K562 (cell line): ENCODE measurements at regions not wholly inside any gene's neighbourhood (a gene's known extent, or its start where the extent isn't known, plus 50 kb on each side); places are given as distances from the start of the nearest gene placed in this dataset.

Experiments used
- ATAC-seq: fragments of 200-7000 bp; cut with Tn5 transposase; 3 replicates; pipeline ENCODE4 v1.9.1; 2020; ENCODE audit warnings: moderate library complexity
- BruUV-seq: library from RNA; stranded (reverse); fragments of 400-500 nt; replicated peaks from 2 replicates; lab custom pipeline; 2021; lab: Mats Ljungman, UMichigan
- CTCF ChIA-PET: fragments of 300-600 bp; formaldehyde crosslinking; extraction: SDS; loops from one replicate; lab custom pipeline; 2021; ENCODE audit warnings: low intra/inter-chr PET ratio; lab: Yijun Ruan, JAX
- POLR2A ChIA-PET: fragments of 300-600, 350-650 bp; sonication (Branson Sonifier 250); formaldehyde crosslinking; extraction: SDS; loops from one replicate; lab custom pipeline; 2021; ENCODE audit warnings: antibody characterized with exemption, inconsistent platforms; lab: Yijun Ruan, JAX
- DNase-seq, 4 experiments: peaks; one replicate each; pipeline versions ENCODE4 v3.0.0 to v3.0.0-alpha.2; 2011 to 2018; ENCODE audit warnings: low spot score in 3 of 4, mixed read lengths in 3 of 4; ENCODE audit errors: extremely low read depth in 1 of 4
- FAIRE-seq: peaks from 2 replicates; lab custom pipeline; 2011; peaks lifted over from hg19 to GRCh38; lab: Jason Lieb, UNC
- H2AFZ ChIP-seq: 2 replicates; pipeline ENCODE4 v1.6.0; 2011; ENCODE audit warnings: low read depth, low read length, control low read depth, inconsistent platforms
- H3K27ac ChIP-seq: fragments of 200-600 bp; 3 replicates; pipeline ENCODE4 v1.8.0; 2011; ENCODE audit warnings: low read depth, mild to moderate bottlenecking, control low read depth, inconsistent platforms, low read length, moderate library complexity, mixed read lengths; ENCODE audit errors: extremely low read depth
- H3K27me3 ChIP-seq, 2 experiments: fragments of 300-600 bp in 1 of 2; 2 replicates in 1 of 2; 3 replicates in 1 of 2; pipeline versions ENCODE4 v1.6.0 to v1.8.0; 2011; ENCODE audit warnings: inconsistent platforms in 2 of 2, low read length in 2 of 2, mild to moderate bottlenecking in 1 of 2, mixed read lengths in 1 of 2, moderate library complexity in 1 of 2; ENCODE audit not compliant: control insufficient read depth in 2 of 2, insufficient read depth in 2 of 2
- H3K36me3 ChIP-seq: fragments of 300-600 bp; 3 replicates; pipeline ENCODE4 v1.8.0; 2011; ENCODE audit warnings: mild to moderate bottlenecking, low read length, inconsistent platforms; ENCODE audit not compliant: control insufficient read depth, insufficient read depth
- H3K4me1 ChIP-seq, 2 experiments: fragments of 200-600 bp in 1 of 2; replicated peaks in 1 of 2; 2 replicates in 1 of 2; 3 replicates in 1 of 2; pipeline versions ENCODE4 v1.5.1 to v1.8.0; 2011; ENCODE audit warnings: inconsistent platforms in 2 of 2, low read length in 2 of 2, mild to moderate bottlenecking in 1 of 2, mixed read lengths in 1 of 2, moderate library complexity in 1 of 2; ENCODE audit not compliant: control insufficient read depth in 2 of 2, insufficient read depth in 2 of 2
- H3K4me2 ChIP-seq: 2 replicates; pipeline ENCODE4 v1.6.1; 2011; ENCODE audit warnings: low read length, control low read depth, inconsistent platforms, mixed read lengths; ENCODE audit not compliant: insufficient read depth
- H3K4me3 ChIP-seq: fragments of 200-600 bp; sonication (generic), shearing (Covaris generic); 2 replicates; pipeline ENCODE4 v1.5.1; 2016; ENCODE audit warnings: control low read depth, inconsistent platforms
- H3K79me2 ChIP-seq: fragments of 200-600 bp; 3 replicates; pipeline ENCODE4 v1.8.0; 2011; ENCODE audit warnings: low read length, inconsistent platforms; ENCODE audit not compliant: control insufficient read depth, insufficient read depth
- H3K9ac ChIP-seq, 2 experiments: 2 replicates each; pipeline versions ENCODE4 v1.6.0 to v1.6.1; 2011; ENCODE audit warnings: low read depth in 2 of 2, low read length in 2 of 2, control low read depth in 1 of 2, inconsistent platforms in 1 of 2, mild to moderate bottlenecking in 1 of 2, mixed read lengths in 1 of 2; ENCODE audit not compliant: insufficient read depth in 1 of 2
- H3K9me1 ChIP-seq: one replicate; pipeline ENCODE4 v1.6.0; 2011; ENCODE audit warnings: inconsistent platforms, mild to moderate bottlenecking, low read length, moderate library complexity; ENCODE audit not compliant: control insufficient read depth, insufficient read depth
- H3K9me3 ChIP-seq: replicated peaks from 2 replicates; pipeline ENCODE4 v1.5.1; 2011; ENCODE audit warnings: low read depth, low read length, inconsistent platforms; ENCODE audit not compliant: control insufficient read depth, insufficient read depth
- H4K20me1 ChIP-seq: replicated peaks from 2 replicates; pipeline ENCODE4 v1.6.1; 2011; ENCODE audit warnings: low read length, inconsistent platforms, mixed read lengths; ENCODE audit not compliant: control insufficient read depth, insufficient read depth
- CEBPG ChIP-seq, 3 experiments: fragments of 200-800 bp in 1 of 3; sonication (Bioruptor generic) in 1 of 3; sonication (generic) in 1 of 3; formaldehyde crosslinking in 1 of 3; IDR thresholded peaks in 2 of 3; conservative IDR thresholded peaks in 1 of 3; 2 replicates each; pipeline versions ENCODE4 v1.6.1 to v1.8.0; 2016 to 2022; ENCODE audit warnings: missing compliant biosample characterization in 2 of 3, missing genetic modification characterization in 2 of 3, mild to moderate bottlenecking in 1 of 3, missing genetic modification reagents in 1 of 3
- ELF4 ChIP-seq: fragments of 450-650 bp; formaldehyde crosslinking; IDR thresholded peaks from 2 replicates; pipeline ENCODE4 v1.4.0; 2022; ENCODE audit warnings: missing genetic modification characterization
- GTF2A2 ChIP-seq: IDR thresholded peaks from 2 replicates; pipeline ENCODE4 v1.6.1; 2016; ENCODE audit warnings: mild to moderate bottlenecking, missing genetic modification characterization, missing compliant biosample characterization
- HDAC6 ChIP-seq: IDR thresholded peaks from 2 replicates; pipeline ENCODE4 v1.6.1; 2012; ENCODE audit warnings: low read depth, mild to moderate bottlenecking, control low read depth, inconsistent platforms, low read length, moderate library complexity
- MED1 ChIP-seq: sonication (generic); formaldehyde crosslinking; IDR thresholded peaks from 2 replicates; pipeline ENCODE4 v1.8.1; 2023; ENCODE audit warnings: missing genetic modification reagents, borderline replicate concordance
- MYC ChIP-seq, 2 experiments: fragments of 250-450 bp in 1 of 2; sonication (Bioruptor Pico) in 1 of 2; IDR thresholded peaks; 2 replicates each; pipeline versions ENCODE4 v1.5.1 to v1.6.1; 2012 to 2021; ENCODE audit warnings: low read depth in 2 of 2, borderline replicate concordance in 1 of 2, improper control_type of control experiment in 1 of 2, low read length in 1 of 2, mild to moderate bottlenecking in 1 of 2, moderate library complexity in 1 of 2
- NCOR1 ChIP-seq: fragments of 450-650 bp; IDR thresholded peaks from 2 replicates; pipeline ENCODE4 v1.6.1; 2016; ENCODE audit warnings: mild to moderate bottlenecking, moderate library complexity
- NFYB ChIP-seq: IDR thresholded peaks from 2 replicates; pipeline ENCODE4 v1.6.1; 2011; ENCODE audit warnings: mild to moderate bottlenecking, moderate library complexity; ENCODE audit not compliant: insufficient read length; ENCODE audit errors: extremely low read depth
- PHB2 ChIP-seq: fragments of 450-650 bp; IDR thresholded peaks from 2 replicates; pipeline ENCODE4 v1.6.1; 2017; ENCODE audit warnings: low read depth
- POLR3G ChIP-seq: IDR thresholded peaks from 2 replicates; pipeline ENCODE4 v1.6.1; 2011; ENCODE audit not compliant: insufficient read length, insufficient replicate concordance; ENCODE audit errors: extremely low read depth
- RBM25 ChIP-seq: fragments of 200-400 bp; formaldehyde crosslinking; IDR thresholded peaks from 2 replicates; pipeline ENCODE4 v1.6.1; 2018; ENCODE audit warnings: low read length, low read depth, moderate library complexity; ENCODE audit not compliant: severe bottlenecking
- SNAPC5 ChIP-seq: fragments of 250-450 bp; sonication (Bioruptor Pico); IDR thresholded peaks from 2 replicates; pipeline ENCODE4 v1.8.0; 2021; ENCODE audit warnings: moderate library complexity, mild to moderate bottlenecking, inconsistent platforms
- TARDBP ChIP-seq: fragments of 450-650 bp; IDR thresholded peaks from 2 replicates; pipeline ENCODE4 v1.6.1; 2016
- ZNF23 ChIP-seq: fragments of 250-450 bp; sonication (Bioruptor Pico); IDR thresholded peaks from 2 replicates; pipeline ENCODE4 v1.4.0; 2020; ENCODE audit warnings: mild to moderate bottlenecking
- ZNF395 ChIP-seq: fragments of 200-800 bp; sonication (Bioruptor generic); IDR thresholded peaks from 2 replicates; pipeline ENCODE4 v1.6.1; 2017; ENCODE audit warnings: missing genetic modification characterization, missing compliant biosample characterization
- WGBS: fragments of 100-300 bp; shearing (Covaris generic); methylation state at CpG from one replicate; pipeline ENCODE4 v1.1.6; 2016; ENCODE audit warnings: low coverage, mixed read lengths; ENCODE audit not compliant: insufficient coverage; ENCODE audit errors: missing lambda C conversion rate; 5-methylcytosine and 5-hydroxymethylcytosine counted together
- in situ Hi-C: fragments of 300-500 bp; cut with MboI; formaldehyde crosslinking; loops from 4 replicates; pipeline ENCODE4 v1.15.0; 2018; ENCODE audit warnings: inconsistent platforms, mixed read lengths
- intact Hi-C: fragments of 100-400 bp; cut with micrococcal nuclease; formaldehyde crosslinking; loops from 2 replicates; pipeline ENCODE4 v1.14.2; 2022

- no TSS peak for BruUV-seq
- CTCF ChIA-PET = no interaction called here
Measured at GRCh38 chr9:84174486-84174885, 166.1 kb downstream of the SLC28A3 start.

More at GRCh38 chr9:84174486-84174885, 166.1 kb downstream of the SLC28A3 start:
- POLR2A ChIA-PET = no interaction called here
- intact Hi-C loops = loop anchor here (5.0 kb wide), 1 partner anchor 252 kb away; the partner anchor contains the start of gene KIF27
- Histone ChIP-seq H4K20me1 (no peaks in the 10 kb centered on the region), H3K79me2 (no peaks in the 10 kb centered on the region), H3K9me1 (no peaks in the 10 kb centered on the region), H3K27me3 (peaks cover 0 to 5% of the 10 kb centered on the region in 2 experiments; a peak in 1 of 5 replicates), H3K4me1 (no peaks in the 10 kb centered on the region; a peak in 1 of 5 replicates), H3K9ac (no peak overlapping the region), H3K4me3 (no peak overlapping the region), H2AFZ (no peak overlapping the region), H3K27ac (no peak overlapping the region), H3K4me2 (no peak overlapping the region), H3K36me3 (no peaks in the 10 kb centered on the region), H3K9me3 (no peaks in the 10 kb centered on the region)
- in situ Hi-C loops = no loop called here
- FAIRE-seq (no peak), DNase-seq (no peak), ATAC-seq (no peak)
- TF ChIP-seq GTF2A2 (tag) (no peak), MED1 (no peak), NFYB (no peak), ZNF395 (CRISPR knock-in tag) (no peak), HDAC6 (no peak), NCOR1 (no peak), MYC (IDR thresholded peaks at IDR 0.05; ENCODE audit: low read depth, low read length) (no peak), MYC (CRISPR knock-in tag; IDR thresholded peaks at IDR 0.05; ENCODE audit: borderline replicate concordance, low read depth) (no peak), ELF4 (CRISPR knock-in tag) (no peak), POLR3G (no peak), RBM25 (no peak), SNAPC5 (CRISPR knock-in tag) (no peak), CEBPG (CRISPR knock-in tag; IDR thresholded peaks at IDR 0.05) (no peak), CEBPG (tag; conservative IDR thresholded peaks at IDR 0.05 in 1 of 2, IDR thresholded peaks at IDR 0.05 in 1 of 2) (no peak), TARDBP (no peak), ZNF23 (CRISPR knock-in tag) (no peak), PHB2 (no peak)
- WGBS = 0% methylated on average over 1 of the region's 1 CpG
